NCI-H187 treated with DMSO at 0.1 percent for 48 hours (cell line): ENCODE measurements at regions not wholly inside any gene's neighbourhood (a gene's known extent, or its start where the extent isn't known, plus 50 kb on each side); places are given as distances from the start of the nearest gene placed in this dataset.
"Not testable (repeated sequence)": the region's sequence is repeated elsewhere in the genome, so short reads cannot be mapped to it uniquely, and the experiment has no call there.

Source experiments
- DNase-seq: peaks from one replicate; lab custom pipeline; 2025; lab: John Stamatoyannopoulos, UW

DNA sequence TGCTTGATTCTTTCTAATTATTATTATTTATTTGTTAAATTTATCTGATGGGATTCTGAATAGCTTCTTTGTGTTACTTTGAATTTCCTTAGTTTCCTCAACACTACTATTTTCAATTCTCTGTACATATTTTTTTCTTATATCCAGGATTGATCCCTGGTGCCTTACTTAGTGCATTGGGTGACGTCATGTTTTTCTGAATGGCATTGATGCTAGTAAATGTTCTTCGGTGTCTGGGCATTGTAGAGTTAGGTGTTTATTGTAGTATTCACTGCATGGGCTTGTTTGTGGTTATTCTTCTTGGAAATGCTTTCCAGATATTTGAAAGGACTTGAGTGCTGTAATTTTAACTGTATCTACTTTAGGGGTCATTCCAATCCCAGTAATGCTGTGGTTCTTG lies 938.1 kb downstream of the FAM133A start:
- DNase-seq: no peak

DNA sequence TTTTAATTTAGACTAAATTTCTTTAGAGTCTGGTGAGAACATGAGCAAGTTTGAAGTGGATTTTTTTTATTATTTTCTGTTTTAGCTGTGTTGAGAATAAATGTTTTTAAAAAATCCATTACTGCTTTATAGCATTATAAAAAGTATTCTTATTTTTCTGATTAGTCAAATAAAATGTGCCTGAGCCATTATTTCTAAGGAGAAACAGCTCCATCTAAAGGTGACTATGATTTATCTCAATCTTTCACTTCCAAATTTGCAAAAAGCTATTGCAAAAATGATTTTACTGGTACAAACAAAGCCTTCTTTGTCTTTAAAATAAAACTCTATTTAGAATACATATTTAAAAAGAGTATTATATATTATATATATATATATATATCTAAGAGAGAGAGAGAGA lies 959.2 kb downstream of the FAM133A start:
- DNase-seq: no peak

DNA sequence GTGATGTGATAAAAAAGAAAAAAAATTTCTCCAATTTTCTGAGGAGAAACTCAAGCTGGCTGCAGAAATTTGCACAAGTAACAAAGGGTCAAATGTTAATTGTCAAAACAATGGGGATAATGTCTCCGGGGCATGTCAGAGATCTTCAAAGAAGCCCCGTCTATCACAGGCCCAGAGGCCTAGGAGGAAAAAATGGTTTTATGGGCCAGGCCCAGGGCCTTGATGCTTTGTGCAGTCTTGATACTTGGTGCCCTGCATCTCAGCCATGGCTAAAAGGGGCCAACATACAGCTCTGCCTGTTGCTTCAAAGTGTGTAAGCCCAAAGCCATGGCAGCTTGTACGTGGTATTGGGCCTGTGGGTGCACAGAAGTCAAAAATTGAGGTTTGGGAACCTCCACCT lies 961.0 kb downstream of the FAM133A start:
- DNase-seq: no peak

DNA sequence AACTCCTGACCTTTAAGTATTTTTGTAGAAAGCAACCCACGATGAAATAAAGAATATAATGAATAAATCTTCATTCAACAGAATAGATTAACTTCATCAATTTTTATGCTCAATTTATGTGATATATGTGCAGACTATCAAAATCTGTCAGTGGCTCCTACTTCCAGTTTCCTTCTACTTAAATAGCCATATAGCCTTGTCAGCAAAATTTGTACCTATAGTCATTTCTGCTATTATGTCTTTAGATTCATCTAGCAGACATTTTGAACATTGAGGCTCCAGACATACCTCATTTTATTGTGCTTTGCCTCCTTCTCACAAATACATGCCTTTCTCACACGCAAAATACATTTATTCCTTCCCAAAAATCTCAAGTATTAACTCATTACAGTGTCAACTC lies 971.7 kb downstream of the FAM133A start:
- DNase-seq: no peak

DNA sequence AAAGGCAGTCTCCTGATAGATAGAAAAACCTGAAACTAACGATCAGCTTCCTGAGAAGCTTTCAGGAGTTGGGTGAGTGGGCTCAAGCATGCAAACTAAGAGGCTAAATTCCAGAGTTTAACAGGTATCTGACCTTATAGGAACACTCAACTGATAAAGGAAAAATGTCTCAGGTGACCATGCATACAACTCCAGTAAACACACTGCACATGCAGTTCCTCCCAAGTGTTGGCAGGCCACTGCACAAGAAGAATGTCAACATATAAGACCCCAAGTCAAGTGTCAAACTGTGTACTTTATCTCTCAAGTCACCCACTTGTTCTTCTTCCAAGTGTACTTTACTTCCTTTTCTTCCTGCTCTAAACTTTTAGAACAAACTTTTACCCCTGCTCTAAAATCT lies 981.2 kb downstream of the FAM133A start:
- DNase-seq: no peak

DNA sequence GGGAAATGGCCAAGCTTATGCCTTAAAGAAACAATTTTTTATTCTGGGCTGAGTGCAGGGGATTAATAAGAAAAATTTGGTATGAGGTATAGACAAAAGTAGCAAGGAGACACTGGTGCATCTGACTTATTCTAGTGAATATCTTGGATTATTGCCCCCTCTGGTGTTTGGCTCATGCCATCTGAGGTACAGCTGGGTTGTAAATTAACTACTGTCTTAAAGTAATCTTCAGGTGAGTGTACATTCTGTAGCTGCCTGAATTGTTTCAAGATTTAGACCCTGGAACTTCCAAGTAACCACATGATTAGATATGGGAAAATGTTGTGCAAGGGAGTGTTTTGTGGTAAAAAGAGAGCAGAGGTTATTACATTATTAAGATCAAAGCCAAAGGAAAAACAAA lies 988.7 kb downstream of the FAM133A start:
- no peak for DNase-seq

DNA sequence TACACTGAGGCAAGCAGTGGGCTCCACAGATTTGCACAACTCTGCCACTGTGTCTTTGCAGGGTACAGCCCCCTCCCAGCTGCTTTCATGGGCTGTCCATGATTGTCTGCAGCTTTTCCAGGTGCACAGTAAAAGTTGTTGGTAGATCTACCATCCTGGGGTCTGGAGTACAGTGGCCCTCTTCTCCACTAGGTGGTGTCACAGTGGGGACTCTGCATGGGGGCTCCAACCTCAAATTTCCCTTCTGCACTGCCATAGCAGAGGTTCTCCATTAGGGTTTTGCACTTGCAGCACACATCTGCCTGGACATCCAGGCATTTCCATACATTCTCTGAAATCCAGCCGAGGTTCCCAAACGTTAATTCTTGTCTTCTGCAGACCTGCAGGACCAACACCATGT lies 1002.3 kb downstream of the FAM133A start:
- no peak for DNase-seq

DNA sequence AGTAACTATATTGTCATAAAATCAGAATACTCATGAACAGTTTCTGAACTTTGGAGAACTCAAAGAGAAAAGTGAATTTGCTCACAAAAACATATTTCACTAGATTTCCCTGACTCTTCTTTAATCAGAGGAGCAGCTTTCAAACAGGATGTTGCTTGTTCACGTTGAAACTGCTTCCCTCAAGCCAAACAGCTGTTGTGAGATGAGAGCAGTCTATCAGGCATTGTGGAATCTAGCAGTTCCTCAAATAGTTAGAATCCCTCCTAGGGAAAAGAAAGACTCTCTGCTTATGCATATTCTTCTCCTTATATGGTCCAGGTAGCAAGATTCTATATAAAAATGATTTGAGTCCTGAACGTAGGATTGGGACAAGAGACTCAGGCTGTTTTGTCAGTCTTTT lies 1012.1 kb downstream of the FAM133A start:
- DNase-seq: no peak

DNA sequence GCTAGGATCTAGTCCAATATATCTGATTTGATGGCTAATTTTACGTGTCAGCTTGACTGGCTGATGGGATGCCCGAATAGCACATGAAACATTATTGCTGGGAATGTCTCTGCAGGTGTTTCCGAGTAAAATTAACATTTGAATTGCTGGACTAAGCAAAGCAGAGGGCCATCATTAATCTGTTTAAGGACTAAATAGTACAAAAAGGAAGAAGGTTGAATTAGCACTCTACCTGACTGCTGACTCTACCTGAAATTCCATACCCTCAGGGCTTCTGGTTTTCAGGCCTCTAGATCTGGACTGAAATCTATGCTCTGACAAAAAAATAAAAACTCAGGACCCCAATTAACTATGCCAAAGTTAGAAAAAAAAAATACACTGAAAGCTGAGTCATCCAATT lies 1021.9 kb downstream of the FAM133A start:
- DNase-seq: no peak

DNA sequence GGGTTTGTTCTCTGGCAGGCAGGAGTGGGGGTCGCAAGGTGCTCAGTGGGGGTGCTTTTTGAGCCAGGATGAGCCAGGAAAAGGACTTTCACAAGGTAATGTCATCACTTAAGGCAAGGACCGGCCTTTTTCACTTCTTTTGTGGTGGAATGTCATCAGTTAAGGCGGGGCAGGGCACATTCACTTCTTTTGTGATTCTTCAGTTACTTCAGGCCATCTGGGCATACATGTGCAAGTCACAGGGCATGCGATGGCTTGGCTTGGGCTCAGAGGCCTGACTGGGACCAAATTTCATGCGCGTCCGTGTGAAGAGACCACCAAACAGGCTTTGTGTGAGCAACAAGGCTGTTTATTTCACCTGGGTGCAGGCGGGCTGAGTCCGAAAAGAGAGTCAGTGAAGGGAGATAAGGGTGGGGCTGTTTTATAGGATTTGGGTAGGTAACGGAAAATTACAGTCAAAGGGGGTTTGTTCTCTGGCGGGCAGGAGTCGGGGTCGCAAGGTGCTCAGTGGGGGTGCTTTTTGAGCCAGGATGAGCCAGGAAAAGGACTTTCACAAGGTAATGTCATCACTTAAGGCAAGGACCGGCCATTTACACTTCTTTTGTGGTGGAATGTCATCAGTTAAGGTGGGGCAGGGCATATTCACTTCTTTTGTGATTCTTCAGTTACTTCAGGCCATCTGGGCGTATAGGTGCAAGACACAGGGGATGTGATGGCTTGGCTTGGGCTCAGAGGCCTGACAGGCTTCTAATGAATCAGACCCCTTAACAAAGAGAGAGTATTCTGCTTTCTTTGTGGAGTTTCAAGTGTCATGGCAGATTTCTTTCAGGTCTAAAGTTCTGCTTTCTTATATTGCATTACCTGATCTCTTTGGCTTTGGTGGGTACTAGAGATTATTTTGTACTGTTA lies 1030.6 kb downstream of the FAM133A start:
- DNase-seq: not testable (repeated sequence)

DNA sequence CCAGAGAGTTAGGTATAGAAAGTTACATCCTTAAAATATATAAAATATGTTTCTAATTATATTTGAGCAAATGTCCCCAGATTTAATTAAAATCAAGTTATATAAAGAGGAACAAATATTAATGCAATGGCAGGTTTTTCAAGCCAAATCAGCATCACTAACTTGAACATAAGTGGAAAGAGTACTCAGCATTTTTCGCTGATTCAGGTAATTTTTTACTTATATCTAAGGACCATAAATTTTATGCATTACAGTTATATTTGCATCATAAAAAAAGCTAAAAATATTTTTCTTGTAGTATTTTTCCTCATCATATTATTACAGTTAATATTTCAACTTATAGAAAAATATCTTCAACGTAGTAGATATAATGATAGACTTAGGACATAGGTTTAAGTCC lies 1047.4 kb downstream of the FAM133A start:
- no peak for DNase-seq

DNA sequence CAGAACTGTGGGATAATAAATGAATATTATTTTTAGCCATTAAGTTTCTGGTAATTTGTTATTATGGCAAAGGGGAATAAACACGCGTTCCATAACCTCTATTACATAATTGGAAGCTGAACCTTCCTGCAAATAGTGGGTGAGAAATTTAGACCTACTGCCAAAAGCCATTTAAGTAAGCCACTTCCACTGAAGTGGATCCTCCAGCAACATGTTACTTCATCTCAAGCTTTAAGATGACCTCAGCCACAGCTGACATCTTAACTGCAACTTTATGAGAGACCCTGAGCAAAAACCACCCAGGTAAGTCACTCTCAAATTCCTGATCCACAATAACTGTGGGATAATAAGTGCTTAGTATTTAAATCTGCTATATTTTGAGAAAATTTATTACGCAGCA lies 1048.6 kb downstream of the FAM133A start:
- no peak for DNase-seq

DNA sequence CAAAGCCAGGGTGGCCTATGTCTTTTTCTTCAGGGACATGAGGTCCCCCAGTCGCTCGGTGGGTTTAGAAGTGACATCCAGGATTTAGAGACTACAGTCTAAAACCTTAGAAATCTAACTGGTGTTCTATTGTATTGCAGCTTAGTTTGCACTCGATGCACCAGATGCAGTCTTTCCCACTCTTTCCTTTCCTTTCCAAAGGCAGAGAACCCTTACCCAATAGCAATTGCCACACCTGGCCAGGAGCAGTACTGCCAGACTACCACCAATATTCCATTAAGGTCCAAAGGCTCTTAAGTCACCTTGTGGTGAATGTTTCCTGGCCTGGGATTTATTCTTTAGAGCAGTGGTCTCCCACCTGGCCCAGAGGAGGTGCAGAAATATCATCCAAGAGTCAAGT lies 1068.8 kb downstream of the FAM133A start:
- no peak for DNase-seq

DNA sequence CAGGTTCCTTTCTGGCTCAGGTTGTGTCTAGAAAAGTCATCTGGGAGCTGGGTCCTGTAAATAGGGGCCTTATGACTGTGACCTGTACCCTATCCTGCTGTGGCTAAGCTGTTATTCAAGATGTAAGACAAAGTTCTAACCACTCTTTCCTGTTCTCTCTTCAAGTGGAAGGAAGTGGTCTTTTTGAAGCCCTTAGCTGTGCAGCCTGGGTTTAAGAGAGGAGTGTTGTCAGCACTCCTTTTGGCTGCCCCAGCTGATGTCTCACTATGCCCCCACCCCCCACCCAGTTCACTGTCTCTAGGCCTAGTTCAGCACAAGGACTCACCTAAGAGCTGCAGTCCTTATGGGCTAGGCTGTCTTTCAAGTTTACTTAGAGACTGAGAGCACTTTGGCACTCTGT lies 1069.5 kb downstream of the FAM133A start:
- DNase-seq: no peak

DNA sequence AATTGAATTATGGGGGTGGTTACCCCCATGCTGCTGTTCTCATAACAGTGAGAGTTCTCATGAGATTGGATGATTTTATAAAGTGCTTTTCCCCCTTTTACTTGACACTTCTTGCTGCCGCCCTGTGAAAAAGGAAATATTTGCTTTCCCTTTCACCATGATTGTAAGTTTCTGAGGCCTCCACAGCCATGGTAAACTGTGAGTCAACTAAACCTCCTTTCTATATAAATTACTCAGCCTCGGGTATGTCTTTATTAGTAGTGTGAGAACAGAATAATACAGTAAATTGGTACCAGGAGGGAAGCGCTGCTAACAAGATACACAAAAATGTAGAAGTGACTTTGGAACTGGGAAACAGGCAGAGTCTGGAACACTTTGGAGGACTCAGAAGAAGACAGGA lies 1070.8 kb downstream of the FAM133A start:
- DNase-seq: no peak

DNA sequence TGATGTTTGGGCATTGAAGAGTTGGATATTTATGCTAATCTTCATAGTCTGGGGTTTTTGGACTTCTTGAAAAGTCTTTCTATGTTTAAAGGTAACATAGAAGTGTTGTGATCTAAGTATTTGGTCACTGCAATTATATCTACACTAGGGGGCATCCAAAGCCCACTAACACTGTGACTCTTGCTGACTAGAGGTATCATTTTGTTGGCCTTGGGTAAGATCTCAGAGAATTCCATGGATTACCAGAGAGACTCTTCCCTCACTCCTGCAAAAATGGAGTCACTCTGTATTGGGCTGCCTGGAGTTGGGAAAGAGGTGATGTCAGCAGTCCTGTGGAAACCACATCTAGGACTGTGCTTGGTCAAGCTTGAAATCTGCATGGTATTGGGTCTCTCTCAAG lies 1077.6 kb downstream of the FAM133A start:
- DNase-seq: no peak

DNA sequence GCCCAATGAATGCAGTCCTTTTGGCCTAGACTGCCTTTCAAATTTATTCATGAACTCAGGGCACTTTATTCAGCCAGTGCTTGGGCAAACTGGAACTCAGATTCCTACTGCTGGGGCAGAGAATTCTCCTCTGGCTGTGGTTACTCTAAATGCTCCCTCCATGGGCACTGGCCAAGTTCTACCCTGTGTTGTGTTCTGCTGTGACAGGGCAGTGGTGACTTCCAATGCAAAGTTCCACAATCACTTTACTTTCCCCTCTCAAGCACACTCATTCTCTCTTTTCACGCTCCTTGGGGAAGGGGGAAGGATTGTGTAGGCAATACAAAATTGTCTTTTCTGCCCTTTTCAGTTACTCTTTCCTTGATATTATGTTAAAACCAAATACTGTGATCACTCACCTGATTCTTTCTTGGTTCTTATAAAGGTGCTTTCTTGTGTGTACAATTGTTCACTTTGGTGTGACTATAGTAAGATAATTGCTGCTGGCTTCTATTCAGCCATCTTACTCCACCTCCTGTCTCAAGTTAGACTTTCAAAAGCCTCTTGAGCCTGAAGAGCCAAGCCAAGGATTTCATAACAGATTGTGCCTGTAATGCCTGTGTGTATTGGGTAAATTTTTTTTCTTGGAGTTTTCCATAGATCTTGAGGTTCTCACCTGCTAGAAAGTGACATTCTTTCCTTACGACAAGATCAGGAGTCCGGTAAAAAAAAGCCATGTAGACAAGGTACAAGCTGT lies 1078.6 kb downstream of the FAM133A start:
- DNase-seq: no peak

DNA sequence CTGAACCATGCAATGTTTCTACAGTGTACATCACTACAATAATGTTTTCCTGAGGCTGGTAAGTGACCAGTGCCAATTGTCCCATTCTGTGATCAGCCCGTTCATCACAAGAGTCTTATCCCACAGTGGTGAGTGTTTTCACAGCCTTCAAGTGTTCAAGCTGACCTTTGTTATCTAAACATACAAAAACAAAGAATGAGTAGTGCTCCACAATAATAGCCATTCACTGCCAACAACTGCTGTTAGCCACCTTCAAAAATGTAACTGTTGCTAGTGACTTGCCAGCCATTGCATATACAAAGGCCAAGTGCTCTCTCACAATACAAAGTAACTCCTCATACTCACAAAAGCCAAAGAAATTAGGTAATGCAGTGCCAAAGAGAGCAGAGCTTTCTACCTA lies 1084.1 kb downstream of the FAM133A start:
- no peak for DNase-seq

DNA sequence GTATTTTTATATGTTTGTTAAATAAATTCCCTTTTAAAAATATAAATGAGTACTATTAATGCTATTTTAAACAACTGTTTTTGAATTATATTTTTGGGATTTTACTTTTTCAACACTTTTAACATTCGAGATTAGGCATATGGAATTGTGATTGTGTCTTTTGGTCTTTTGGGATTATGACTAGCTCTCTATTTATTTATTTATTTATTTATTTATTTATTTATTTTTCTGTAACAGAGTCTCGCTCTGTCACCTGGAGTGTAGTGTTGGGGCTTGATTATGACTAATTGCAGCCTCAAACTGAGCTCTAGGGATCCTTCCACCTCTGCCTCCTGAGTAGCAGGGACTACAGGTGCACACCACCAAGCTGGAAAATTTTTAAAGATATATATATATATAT lies 1101.6 kb downstream of the FAM133A start:
- no peak for DNase-seq

DNA sequence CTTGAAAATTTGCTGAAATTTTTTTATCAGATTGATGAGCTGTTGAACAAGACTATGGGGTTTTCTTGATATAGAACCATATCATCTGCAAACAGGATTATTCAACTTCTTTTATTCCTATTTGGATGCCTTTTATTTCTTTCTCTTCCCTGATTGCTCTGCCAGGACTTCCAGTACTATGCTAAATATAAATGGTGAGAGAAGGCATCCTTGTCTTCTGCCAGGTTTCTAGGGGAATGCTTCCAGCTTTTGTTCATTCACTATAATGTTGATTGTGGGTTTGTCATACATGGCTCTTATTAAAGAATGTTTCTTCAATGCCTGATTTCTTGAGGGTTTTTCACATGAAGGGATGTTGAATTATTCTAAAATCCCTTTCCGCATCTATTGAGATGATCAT lies 1139.5 kb downstream of the FAM133A start:
- no peak for DNase-seq

DNA sequence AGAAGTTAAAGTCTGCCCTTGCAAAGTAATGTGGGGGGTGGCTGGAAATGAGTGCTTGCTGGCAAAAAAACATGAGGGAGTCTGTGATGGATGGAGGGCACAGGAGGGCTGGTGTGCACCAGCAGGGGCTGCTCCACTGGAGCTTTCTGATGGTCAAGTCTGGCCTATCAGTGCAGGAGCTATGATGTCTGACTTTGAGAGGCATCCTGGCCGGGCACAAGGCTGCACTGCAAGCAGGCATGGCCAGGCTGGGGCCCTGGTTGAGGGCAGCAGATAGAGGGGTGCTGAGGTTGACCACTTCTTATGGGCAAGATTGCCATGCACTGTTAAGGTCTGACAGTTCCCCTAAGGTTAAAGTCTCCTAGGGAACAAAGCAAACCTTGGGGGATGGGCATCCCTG lies 1140.2 kb downstream of the FAM133A start:
- DNase-seq: no peak

DNA sequence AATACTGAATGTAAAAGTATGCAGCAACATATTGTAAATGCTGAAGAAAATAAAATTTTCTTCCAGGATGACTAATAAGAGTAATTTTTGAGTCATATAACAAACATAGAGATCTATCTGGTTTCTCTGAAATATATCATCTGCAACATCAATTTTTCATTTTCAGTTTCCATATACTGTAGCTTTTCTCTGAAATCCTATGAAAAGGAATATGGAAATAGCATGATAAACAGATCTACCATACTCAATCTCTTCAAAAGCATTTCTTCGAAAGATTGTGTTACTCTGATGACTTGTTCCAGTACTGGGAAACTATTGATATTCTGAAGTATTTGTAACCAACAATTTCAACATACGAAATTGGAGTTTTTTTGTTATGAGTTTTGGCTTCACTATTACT lies 1156.7 kb downstream of the FAM133A start:
- no peak for DNase-seq

DNA sequence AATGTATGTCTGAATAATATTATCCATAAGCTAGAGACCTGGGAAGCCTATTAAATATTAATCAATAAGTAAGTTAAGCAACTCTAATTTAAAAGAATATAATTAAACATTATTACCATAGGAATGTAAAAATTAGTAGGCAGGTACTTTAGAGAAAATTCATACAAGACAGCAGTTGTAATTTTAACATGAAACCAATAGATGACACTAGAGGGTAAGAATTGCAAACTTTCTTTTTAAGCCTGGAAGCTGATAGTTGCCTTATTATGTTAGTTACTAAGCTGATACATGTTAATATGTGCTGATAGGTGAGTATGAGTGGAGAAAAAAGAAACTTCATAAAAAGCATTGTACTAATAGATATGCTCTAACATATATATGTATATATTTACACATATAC lies 1157.4 kb downstream of the FAM133A start:
- DNase-seq: peak; percentile 11

DNA sequence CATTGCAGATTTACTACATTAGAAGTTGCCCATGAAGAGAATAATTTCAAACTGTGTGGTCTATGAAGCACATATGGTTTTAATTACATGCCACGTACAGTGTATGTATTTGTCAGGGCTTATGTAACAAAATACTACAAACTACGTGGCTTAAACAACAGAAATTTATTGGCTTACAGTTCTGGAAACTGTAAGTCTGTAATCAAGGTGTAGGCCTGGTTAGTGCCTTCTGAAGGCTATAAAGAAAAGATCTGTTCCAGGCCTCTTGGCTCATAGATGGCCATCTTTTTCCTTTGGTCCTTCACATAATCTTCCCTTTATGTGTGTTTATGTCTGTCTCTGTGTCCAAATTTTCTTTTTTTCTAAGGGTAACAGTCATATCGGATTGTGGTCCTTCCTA lies 1160.2 kb downstream of the FAM133A start:
- DNase-seq: no peak
